ENCODE measurements at regions not wholly inside any gene's neighbourhood (a gene's known extent, or its start where the extent isn't known, plus 50 kb on each side); places are given as distances from the start of the nearest gene placed in this dataset.

- TF ChIP-seq CTCF (conservative IDR thresholded peaks at IDR 0.05; ENCODE audit: low read length) (no peak), EZH2phosphoT487 (IDR thresholded peaks at IDR 0.05; ENCODE audit: borderline replicate concordance, low read depth, low read length) (no peak)
Measured at GRCh38 chr12:92439420-92439805, 263.4 kb upstream of the PLEKHG7 start.

Measured in OCI-LY7 (cell line).